Coronary artery (tissue), 2 donors: ENCODE measurements at regions not wholly inside any gene's neighbourhood (a gene's known extent, or its start where the extent isn't known, plus 50 kb on each side); places are given as distances from the start of the nearest gene placed in this dataset.
"Not testable (repeated sequence)": the region's sequence is repeated elsewhere in the genome, so short reads cannot be mapped to it uniquely, and the experiment has no call there.

Experiments used
- DNase-seq: peaks from one replicate; pipeline ENCODE4 v3.0.0-alpha.2; 2017; ENCODE audit warnings: low spot score
- H3K27ac ChIP-seq, 2 donors: fragments of 200-600 bp; sonication (generic); one replicate each; pipeline ENCODE4 v1.5.1; 2016 to 2019
- H3K4me3 ChIP-seq: fragments of 200-600 bp; sonication (generic); 2 replicates; pipeline ENCODE4 v1.5.1; 2016; ENCODE audit warnings: mild to moderate bottlenecking, moderate library complexity
- CTCF ChIP-seq: fragments of 200-600 bp; sonication (generic); IDR thresholded peaks from one replicate; pipeline ENCODE4 v1.5.1; 2019; ENCODE audit warnings: antibody characterized with exemption

- no peak for TF ChIP-seq CTCF
- no peak overlapping the region for H3K27ac ChIP-seq
- H3K4me3 ChIP-seq = no peak overlapping the region
- DNase-seq = no peak
Measured at GRCh38 chr4:128623508-128624215, 185.8 kb upstream of the JADE1 start.

GRCh38 chr4:128620279-128620965 is 189.1 kb upstream of the JADE1 start:
- H3K27ac ChIP-seq = not testable (repeated sequence)

GRCh38 chr4:128615197-128615596 is 194.3 kb upstream of the JADE1 start:
- TF ChIP-seq CTCF = no peak
- DNase-seq = no peak
- Histone ChIP-seq H3K4me3 (no peak overlapping the region), H3K27ac (no peak overlapping the region)

More at GRCh38 chr4:128620279-128620965, 189.1 kb upstream of the JADE1 start:
- H3K4me3 ChIP-seq, DNase-seq: not testable (repeated sequence)

- no peak for TF ChIP-seq CTCF
- no peak overlapping the region for H3K4me3 ChIP-seq
- no peak overlapping the region for H3K27ac ChIP-seq
- DNase-seq = no peak
Measured at GRCh38 chr4:128608006-128608405, 201.5 kb upstream of the JADE1 start.

- DNase-seq = no peak
- TF ChIP-seq CTCF = no peak
- Histone ChIP-seq H3K27ac (no peak overlapping the region), H3K4me3 (no peak overlapping the region)
Measured at GRCh38 chr4:128606173-128606572, 203.3 kb upstream of the JADE1 start.

GRCh38 chr4:128604840-128605239 is 204.7 kb upstream of the JADE1 start:
- DNase-seq = no peak
- Histone ChIP-seq H3K4me3 (no peak overlapping the region), H3K27ac (no peak overlapping the region)
- TF ChIP-seq CTCF = no peak

GRCh38 chr4:128604204-128604603 is 205.3 kb upstream of the JADE1 start:
- no peak overlapping the region for H3K4me3 ChIP-seq
- no peak for DNase-seq
- TF ChIP-seq CTCF = no peak
- H3K27ac ChIP-seq = no peak overlapping the region
